Neural cell (in vitro differentiated cells): ENCODE measurements at regions not wholly inside any gene's neighbourhood (a gene's known extent, or its start where the extent isn't known, plus 50 kb on each side); places are given as distances from the start of the nearest gene placed in this dataset.

ENCODE experiments used
- H2AFZ ChIP-seq: fragments of 200-600, 300-800 bp; sonication (generic), shearing (Covaris generic); 2 replicates; pipeline ENCODE4 v1.6.0; 2014; ENCODE audit warnings: low read depth, mild to moderate bottlenecking, antibody characterized with exemption, low read length, moderate library complexity
- H3F3A ChIP-seq: fragments of 200-600 bp; shearing (Covaris generic); 2 replicates; pipeline ENCODE4 v1.6.1; 2016; ENCODE audit warnings: mild to moderate bottlenecking, moderate library complexity, mixed read lengths, antibody characterized with exemption, low read length; ENCODE audit not compliant: insufficient read depth, poor library complexity, severe bottlenecking
- H3K27ac ChIP-seq: fragments of 200-600, 300-800 bp; sonication (generic), shearing (Covaris generic); 2 replicates; pipeline ENCODE4 v1.5.1; 2014; ENCODE audit warnings: mild to moderate bottlenecking, low read length, moderate library complexity
- H3K27me3 ChIP-seq: fragments of 300-800, 200-600 bp; sonication (generic), shearing (Covaris generic); 2 replicates; pipeline ENCODE4 v1.6.0; 2014; ENCODE audit warnings: mild to moderate bottlenecking, low read depth, low read length, moderate library complexity; ENCODE audit not compliant: insufficient read depth
- H3K36me3 ChIP-seq: fragments of 300-800, 200-600 bp; sonication (generic), shearing (Covaris generic); 2 replicates; pipeline ENCODE4 v1.5.1; 2014; ENCODE audit warnings: mild to moderate bottlenecking, antibody characterized with exemption, low read length, moderate library complexity; ENCODE audit not compliant: insufficient read depth
- H3K4me2 ChIP-seq: fragments of 300-800, 200-600 bp; sonication (generic), shearing (Covaris generic); 2 replicates; pipeline ENCODE4 v1.6.0; 2014; ENCODE audit warnings: mild to moderate bottlenecking, low read length
- H3K4me3 ChIP-seq: fragments of 300-800, 200-600 bp; sonication (generic), shearing (Covaris generic); 2 replicates; pipeline ENCODE4 v1.5.1; 2014; ENCODE audit warnings: mild to moderate bottlenecking, low read length, moderate library complexity
- H3K79me2 ChIP-seq: fragments of 200-600 bp; shearing (Covaris generic); replicated peaks from 2 replicates; pipeline ENCODE4 v1.6.0; 2014; ENCODE audit warnings: mild to moderate bottlenecking, low read length, moderate library complexity; ENCODE audit not compliant: insufficient read depth
- H3K9ac ChIP-seq: fragments of 300-800, 200-600 bp; sonication (generic), shearing (Covaris generic); 2 replicates; pipeline ENCODE4 v1.6.1; 2016; ENCODE audit warnings: mild to moderate bottlenecking, low read length, mixed read lengths
- H3K9me2 ChIP-seq: fragments of 200-600 bp; shearing (Covaris generic); 2 replicates; pipeline ENCODE4 v1.6.1; 2016; ENCODE audit warnings: mild to moderate bottlenecking, low read length, mixed read lengths; ENCODE audit not compliant: insufficient read depth
- H3K9me3 ChIP-seq: fragments of 200-600, 300-800 bp; sonication (generic), shearing (Covaris generic); 2 replicates; pipeline ENCODE4 v1.6.1; 2016; ENCODE audit warnings: mild to moderate bottlenecking, mixed run types, low read length, moderate library complexity, mixed read lengths
- H4K20me1 ChIP-seq: fragments of 200-600 bp; shearing (Covaris generic); 2 replicates; pipeline ENCODE4 v1.6.1; 2016; ENCODE audit warnings: mild to moderate bottlenecking, mixed run types; ENCODE audit not compliant: insufficient read depth
- EP300 ChIP-seq: fragments of 450-650 bp; conservative IDR thresholded peaks from 2 replicates; pipeline ENCODE4 v1.6.1; 2014; ENCODE audit warnings: antibody characterized with exemption, mild to moderate bottlenecking, moderate library complexity; ENCODE audit not compliant: poor library complexity, severe bottlenecking
- EZH2 ChIP-seq: fragments of 200-600, 300-800 bp; shearing (Covaris generic), sonication (generic); IDR thresholded peaks from 2 replicates; pipeline ENCODE4 v1.6.1; 2014; ENCODE audit warnings: antibody characterized with exemption, low read length, borderline replicate concordance, mild to moderate bottlenecking; ENCODE audit not compliant: insufficient read depth, poor library complexity, severe bottlenecking
- MXI1 ChIP-seq: fragments of 450-650 bp; conservative IDR thresholded peaks from 2 replicates; pipeline ENCODE4 v1.6.1; 2014; ENCODE audit warnings: antibody characterized with exemption, mild to moderate bottlenecking; ENCODE audit not compliant: poor library complexity, severe bottlenecking
- POLR2AphosphoS5 ChIP-seq: IDR thresholded peaks from 2 replicates; pipeline ENCODE4 v1.6.1; 2012
- RAD21 ChIP-seq: fragments of 450-650 bp; conservative IDR thresholded peaks from 2 replicates; pipeline ENCODE4 v1.6.1; 2014; ENCODE audit warnings: antibody characterized with exemption, mild to moderate bottlenecking, moderate library complexity
- SMC3 ChIP-seq: fragments of 450-650 bp; conservative IDR thresholded peaks from 2 replicates; pipeline ENCODE4 v1.6.1; 2014; ENCODE audit warnings: antibody characterized with exemption, mild to moderate bottlenecking, moderate library complexity; ENCODE audit not compliant: poor library complexity
- TAF1 ChIP-seq: IDR thresholded peaks from 2 replicates; pipeline ENCODE4 v1.6.1; 2012; ENCODE audit warnings: low read depth
- TF ChIP-seq, protein P1 (sequence below): fragments of 450-650 bp; IDR thresholded peaks from 2 replicates; pipeline ENCODE4 v1.5.1; 2014; ENCODE audit warnings: antibody characterized with exemption, mild to moderate bottlenecking, moderate library complexity; ENCODE audit not compliant: poor library complexity, severe bottlenecking
- TF ChIP-seq, protein P2 (sequence below): IDR thresholded peaks from 2 replicates; pipeline ENCODE4 v1.6.1; 2012; ENCODE audit warnings: borderline replicate concordance

DNA sequence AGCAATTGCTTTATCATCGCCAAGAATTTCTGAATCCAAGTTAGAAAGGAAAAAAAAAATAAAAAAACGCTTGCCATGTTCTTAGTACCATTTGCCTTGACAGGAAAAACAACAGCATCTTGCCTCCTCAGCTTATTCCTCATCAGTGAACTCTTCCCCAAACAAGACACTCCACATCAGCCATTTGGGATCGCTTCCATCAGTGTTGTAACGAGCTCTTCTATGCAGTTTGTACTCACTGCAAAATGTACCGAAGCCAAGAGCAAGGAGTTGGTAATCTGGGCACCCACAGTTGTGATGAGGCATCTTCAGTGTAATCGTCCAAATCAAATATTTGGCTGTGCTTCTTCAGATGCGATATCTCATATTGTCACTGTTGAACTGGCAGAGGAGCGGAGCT is 503.7 kb downstream of the TMEM182 start:
- TF ChIP-seq, protein P1, sequence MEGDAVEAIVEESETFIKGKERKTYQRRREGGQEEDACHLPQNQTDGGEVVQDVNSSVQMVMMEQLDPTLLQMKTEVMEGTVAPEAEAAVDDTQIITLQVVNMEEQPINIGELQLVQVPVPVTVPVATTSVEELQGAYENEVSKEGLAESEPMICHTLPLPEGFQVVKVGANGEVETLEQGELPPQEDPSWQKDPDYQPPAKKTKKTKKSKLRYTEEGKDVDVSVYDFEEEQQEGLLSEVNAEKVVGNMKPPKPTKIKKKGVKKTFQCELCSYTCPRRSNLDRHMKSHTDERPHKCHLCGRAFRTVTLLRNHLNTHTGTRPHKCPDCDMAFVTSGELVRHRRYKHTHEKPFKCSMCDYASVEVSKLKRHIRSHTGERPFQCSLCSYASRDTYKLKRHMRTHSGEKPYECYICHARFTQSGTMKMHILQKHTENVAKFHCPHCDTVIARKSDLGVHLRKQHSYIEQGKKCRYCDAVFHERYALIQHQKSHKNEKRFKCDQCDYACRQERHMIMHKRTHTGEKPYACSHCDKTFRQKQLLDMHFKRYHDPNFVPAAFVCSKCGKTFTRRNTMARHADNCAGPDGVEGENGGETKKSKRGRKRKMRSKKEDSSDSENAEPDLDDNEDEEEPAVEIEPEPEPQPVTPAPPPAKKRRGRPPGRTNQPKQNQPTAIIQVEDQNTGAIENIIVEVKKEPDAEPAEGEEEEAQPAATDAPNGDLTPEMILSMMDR = no peak
- Histone ChIP-seq H3F3A (no peaks in the 10 kb centered on the region), H3K36me3 (no peaks in the 10 kb centered on the region), H3K79me2 (no peaks in the 10 kb centered on the region), H2AFZ (no peak overlapping the region), H3K9me3 (no peaks in the 10 kb centered on the region), H3K4me3 (no peak overlapping the region), H3K4me2 (no peak overlapping the region), H3K27me3 (no peaks in the 10 kb centered on the region), H3K9ac (no peak overlapping the region), H4K20me1 (no peaks in the 10 kb centered on the region), H3K27ac (no peak overlapping the region), H3K9me2 (no peaks in the 10 kb centered on the region)

DNA sequence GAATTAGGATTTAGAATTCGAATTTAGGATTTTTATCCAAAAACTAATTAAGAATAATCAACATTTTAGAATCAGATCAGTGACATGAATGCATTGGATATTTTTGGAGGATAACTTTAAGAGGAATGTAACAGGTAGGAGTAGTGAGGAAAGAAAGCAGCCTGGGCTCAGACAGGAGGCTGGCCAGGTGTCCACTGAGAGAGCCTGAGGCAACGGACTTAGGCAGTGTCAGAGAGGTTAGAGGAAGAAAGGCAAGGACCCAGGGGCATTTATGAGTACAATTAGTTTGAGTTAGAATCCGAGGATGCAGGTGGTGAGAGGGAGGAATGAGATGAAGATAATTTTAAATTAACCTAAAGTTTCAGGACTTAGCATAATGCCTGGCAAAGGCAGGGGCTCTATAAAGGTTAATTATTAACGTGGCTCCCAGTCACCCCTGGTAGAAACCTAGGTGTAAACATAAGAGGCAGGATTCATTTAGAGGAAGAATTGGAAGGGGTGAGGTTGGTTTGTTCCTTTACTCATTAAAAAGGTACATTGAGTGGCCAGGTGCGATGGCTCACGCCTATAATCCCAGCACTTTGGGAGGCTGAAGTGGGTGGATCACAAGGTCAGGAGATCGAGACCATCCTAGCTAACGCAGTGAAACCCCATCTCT is 507.1 kb downstream of the TMEM182 start:
- H4K20me1 ChIP-seq = no peaks in the 10 kb centered on the region
- no peaks in the 10 kb centered on the region for H3K9me3 ChIP-seq
- no peaks in the 10 kb centered on the region for H3F3A ChIP-seq
- H3K9me2 ChIP-seq = no peaks in the 10 kb centered on the region
- no peak overlapping the region for H3K27ac ChIP-seq
- no peaks in the 10 kb centered on the region for H3K79me2 ChIP-seq
- no peak for TF ChIP-seq MXI1
- no peak for TF ChIP-seq EZH2
- TF ChIP-seq, protein P1 = no peak
- TF ChIP-seq EP300 = no peak
- TF ChIP-seq TAF1 = no peak
- TF ChIP-seq POLR2AphosphoS5 = no peak
- TF ChIP-seq, protein P2, sequence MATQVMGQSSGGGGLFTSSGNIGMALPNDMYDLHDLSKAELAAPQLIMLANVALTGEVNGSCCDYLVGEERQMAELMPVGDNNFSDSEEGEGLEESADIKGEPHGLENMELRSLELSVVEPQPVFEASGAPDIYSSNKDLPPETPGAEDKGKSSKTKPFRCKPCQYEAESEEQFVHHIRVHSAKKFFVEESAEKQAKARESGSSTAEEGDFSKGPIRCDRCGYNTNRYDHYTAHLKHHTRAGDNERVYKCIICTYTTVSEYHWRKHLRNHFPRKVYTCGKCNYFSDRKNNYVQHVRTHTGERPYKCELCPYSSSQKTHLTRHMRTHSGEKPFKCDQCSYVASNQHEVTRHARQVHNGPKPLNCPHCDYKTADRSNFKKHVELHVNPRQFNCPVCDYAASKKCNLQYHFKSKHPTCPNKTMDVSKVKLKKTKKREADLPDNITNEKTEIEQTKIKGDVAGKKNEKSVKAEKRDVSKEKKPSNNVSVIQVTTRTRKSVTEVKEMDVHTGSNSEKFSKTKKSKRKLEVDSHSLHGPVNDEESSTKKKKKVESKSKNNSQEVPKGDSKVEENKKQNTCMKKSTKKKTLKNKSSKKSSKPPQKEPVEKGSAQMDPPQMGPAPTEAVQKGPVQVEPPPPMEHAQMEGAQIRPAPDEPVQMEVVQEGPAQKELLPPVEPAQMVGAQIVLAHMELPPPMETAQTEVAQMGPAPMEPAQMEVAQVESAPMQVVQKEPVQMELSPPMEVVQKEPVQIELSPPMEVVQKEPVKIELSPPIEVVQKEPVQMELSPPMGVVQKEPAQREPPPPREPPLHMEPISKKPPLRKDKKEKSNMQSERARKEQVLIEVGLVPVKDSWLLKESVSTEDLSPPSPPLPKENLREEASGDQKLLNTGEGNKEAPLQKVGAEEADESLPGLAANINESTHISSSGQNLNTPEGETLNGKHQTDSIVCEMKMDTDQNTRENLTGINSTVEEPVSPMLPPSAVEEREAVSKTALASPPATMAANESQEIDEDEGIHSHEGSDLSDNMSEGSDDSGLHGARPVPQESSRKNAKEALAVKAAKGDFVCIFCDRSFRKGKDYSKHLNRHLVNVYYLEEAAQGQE = no peak
- no peak for TF ChIP-seq RAD21
- no peak for TF ChIP-seq SMC3
- H3K4me3 ChIP-seq = no peak overlapping the region
- H3K27me3 ChIP-seq = no peaks in the 10 kb centered on the region
- H3K36me3 ChIP-seq = no peaks in the 10 kb centered on the region
- H2AFZ ChIP-seq = no peak overlapping the region
- H3K4me2 ChIP-seq = no peak overlapping the region
- no peak overlapping the region for H3K9ac ChIP-seq
